ENCODE measurements at regions not wholly inside any gene's neighbourhood (a gene's known extent, or its start where the extent isn't known, plus 50 kb on each side); places are given as distances from the start of the nearest gene placed in this dataset.

DNA sequence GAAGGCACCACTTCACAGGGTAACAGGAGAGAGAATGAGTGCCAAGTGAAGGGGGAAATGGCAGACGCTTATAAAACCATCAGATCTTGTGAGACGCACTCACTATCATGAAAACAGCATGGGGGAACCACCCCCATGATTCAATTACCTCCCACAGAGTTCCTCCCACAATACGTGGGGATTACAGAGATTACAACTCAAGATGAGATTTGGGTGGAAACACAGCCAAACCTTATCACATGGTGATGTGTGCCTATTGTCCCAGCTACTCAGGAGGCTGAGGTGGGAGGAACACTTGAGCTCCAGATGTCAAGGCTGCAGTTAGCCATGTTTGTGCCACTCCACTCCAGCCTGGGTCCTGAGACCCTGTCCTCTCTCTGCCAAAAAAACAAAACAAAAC is 56.0 kb upstream of the DSCAM start:
- TF ChIP-seq CTCF (IDR thresholded peaks at IDR 0.05), result no peak
- no peak for TF ChIP-seq POLR2A (IDR thresholded peaks at IDR 0.05)
